SK-N-SH (cell line): ENCODE measurements at regions not wholly inside any gene's neighbourhood (a gene's known extent, or its start where the extent isn't known, plus 50 kb on each side); places are given as distances from the start of the nearest gene placed in this dataset.

Experiments
- CTCF ChIA-PET: fragments of 300-600, 350-600 bp; formaldehyde crosslinking; extraction: SDS; loops from one replicate; lab custom pipeline; 2021; lab: Yijun Ruan, JAX
- POLR2A ChIA-PET: fragments of 350-600 bp; sonication (Branson Sonifier 250); formaldehyde crosslinking; extraction: SDS; loops from one replicate; lab custom pipeline; 2020; ENCODE audit warnings: antibody characterized with exemption, inconsistent platforms; lab: Yijun Ruan, JAX
- DNase-seq: peaks from one replicate; pipeline ENCODE4 v3.0.0; 2012
- H2AFZ ChIP-seq: fragments of 200-600 bp; sonication (generic); 2 replicates; pipeline ENCODE4 v1.8.1; 2016; ENCODE audit warnings: antibody characterized with exemption, mild to moderate bottlenecking, low read depth
- H3F3A ChIP-seq: fragments of 200-600 bp; sonication (generic); replicated peaks from 2 replicates; pipeline ENCODE3; 2016; ENCODE audit warnings: antibody characterized with exemption, mild to moderate bottlenecking; ENCODE audit not compliant: insufficient read depth
- H3K27ac ChIP-seq, 2 experiments: fragments of 200-500 bp in 1 of 2; fragments of 200-600 bp in 1 of 2; sonication (Bioruptor generic) in 1 of 2; sonication (generic), shearing (Covaris generic) in 1 of 2; 2 replicates each; pipeline versions ENCODE4 v1.5.1 to v1.6.1; 2014 to 2016; ENCODE audit warnings: low read depth in 2 of 2, inconsistent platforms in 1 of 2, low read length in 1 of 2, mild to moderate bottlenecking in 1 of 2, mixed read lengths in 1 of 2
- H3K27me3 ChIP-seq: fragments of 200-600 bp; sonication (generic), shearing (Covaris generic); 2 replicates; pipeline ENCODE4 v1.6.1; 2016; ENCODE audit warnings: mixed run types; ENCODE audit not compliant: insufficient read depth
- H3K36me3 ChIP-seq, 2 experiments: fragments of 200-500 bp in 1 of 2; fragments of 200-600 bp in 1 of 2; sonication (Bioruptor generic) in 1 of 2; sonication (generic) in 1 of 2; replicated peaks in 1 of 2; 2 replicates each; pipeline versions ENCODE3 to v1.5.1; 2014 to 2016; ENCODE audit warnings: low read length in 1 of 2, mild to moderate bottlenecking in 1 of 2; ENCODE audit not compliant: insufficient read depth in 2 of 2, control insufficient read depth in 1 of 2
- H3K4me1 ChIP-seq, 2 experiments: fragments of 200-500 bp in 1 of 2; fragments of 200-600 bp in 1 of 2; sonication (Bioruptor generic) in 1 of 2; sonication (generic), shearing (Covaris generic) in 1 of 2; 2 replicates each; pipeline versions ENCODE4 v1.5.1 to v1.6.1; 2014 to 2016; ENCODE audit warnings: low read depth in 1 of 2, low read length in 1 of 2, mixed run types in 1 of 2; ENCODE audit not compliant: insufficient read depth in 2 of 2, control insufficient read depth in 1 of 2
- H3K4me2 ChIP-seq: fragments of 200-600 bp; sonication (generic), shearing (Covaris generic); 2 replicates; pipeline ENCODE4 v1.6.1; 2017; ENCODE audit warnings: mixed run types
- H3K4me3 ChIP-seq, 2 experiments: fragments of 200-500 bp in 1 of 2; fragments of 200-600 bp in 1 of 2; sonication (Bioruptor generic) in 1 of 2; sonication (generic), shearing (Covaris generic) in 1 of 2; 2 replicates each; pipeline versions ENCODE4 v1.5.1 to v1.8.1; 2014 to 2016; ENCODE audit warnings: low read depth in 2 of 2, inconsistent platforms in 1 of 2, low read length in 1 of 2, mild to moderate bottlenecking in 1 of 2, mixed read lengths in 1 of 2, moderate library complexity in 1 of 2
- H3K79me2 ChIP-seq: fragments of 200-600 bp; sonication (generic); 2 replicates; pipeline ENCODE4 v1.8.1; 2017; ENCODE audit warnings: mild to moderate bottlenecking; ENCODE audit not compliant: insufficient read depth
- H3K9ac ChIP-seq: fragments of 200-600 bp; sonication (generic); 2 replicates; pipeline ENCODE4 v1.6.1; 2017; ENCODE audit warnings: mixed run types
- H3K9me2 ChIP-seq: fragments of 200-600 bp; sonication (generic); 2 replicates; pipeline ENCODE4 v1.6.1; 2017; ENCODE audit warnings: mixed run types
- H3K9me3 ChIP-seq: fragments of 200-600 bp; sonication (generic); 2 replicates; pipeline ENCODE4 v1.6.1; 2017; ENCODE audit warnings: mixed run types, mild to moderate bottlenecking, moderate library complexity
- H4K20me1 ChIP-seq: fragments of 200-600 bp; sonication (generic); 2 replicates; pipeline ENCODE4 v1.6.1; 2017; ENCODE audit warnings: mild to moderate bottlenecking, mixed run types; ENCODE audit not compliant: insufficient read depth
- ELF1 ChIP-seq: IDR thresholded peaks from 2 replicates; pipeline ENCODE4 v1.4.0; 2012
- GABPA ChIP-seq: IDR thresholded peaks from 2 replicates; pipeline ENCODE4 v1.4.0; 2012; ENCODE audit warnings: low read depth, mild to moderate bottlenecking
- GATA2 ChIP-seq: sonication (generic); formaldehyde crosslinking; IDR thresholded peaks from 2 replicates; pipeline ENCODE4 v1.5.0; 2020; ENCODE audit warnings: mild to moderate bottlenecking, missing genetic modification reagents
- IRF3 ChIP-seq: fragments of 150-350 bp; IDR thresholded peaks from 2 replicates; pipeline ENCODE4 v1.6.1; 2016; ENCODE audit warnings: mild to moderate bottlenecking, low read depth, low read length
- JUND ChIP-seq: IDR thresholded peaks from 2 replicates; pipeline ENCODE4 v1.4.0; 2012
- MEF2A ChIP-seq: IDR thresholded peaks from 2 replicates; pipeline ENCODE4 v1.4.0; 2012; ENCODE audit warnings: low read depth, borderline replicate concordance
- MXI1 ChIP-seq: IDR thresholded peaks from 2 replicates; pipeline ENCODE4 v1.6.1; 2012; ENCODE audit warnings: mild to moderate bottlenecking, low read depth, low read length, improper control_type of control experiment
- NFIC ChIP-seq: IDR thresholded peaks from 2 replicates; pipeline ENCODE4 v1.4.0; 2012; ENCODE audit warnings: borderline replicate concordance
- RCOR1 ChIP-seq: fragments of 150-350 bp; IDR thresholded peaks from 2 replicates; pipeline ENCODE4 v1.6.1; 2017; ENCODE audit warnings: antibody characterized with exemption, low read length
- RXRA ChIP-seq: IDR thresholded peaks from 2 replicates; pipeline ENCODE4 v1.4.0; 2012; ENCODE audit warnings: low read depth, mild to moderate bottlenecking, borderline replicate concordance
- SIN3A ChIP-seq: IDR thresholded peaks from 2 replicates; pipeline ENCODE4 v1.6.1; 2012; ENCODE audit warnings: low read depth, mild to moderate bottlenecking, low read length, moderate library complexity, borderline replicate concordance
- TAF1 ChIP-seq: IDR thresholded peaks from 2 replicates; pipeline ENCODE4 v1.6.1; 2012; ENCODE audit warnings: low read depth, mild to moderate bottlenecking, low read length, moderate library complexity, borderline replicate concordance
- TCF12 ChIP-seq: IDR thresholded peaks from 2 replicates; pipeline ENCODE4 v1.4.0; 2012
- YY1 ChIP-seq: IDR thresholded peaks from 2 replicates; pipeline ENCODE4 v1.4.0; 2012; ENCODE audit warnings: low read depth, mild to moderate bottlenecking
- ZBTB33 ChIP-seq: IDR thresholded peaks from 2 replicates; pipeline ENCODE4 v1.4.0; 2012; ENCODE audit warnings: low read depth, borderline replicate concordance
- WGBS: methylation state at CpG from one replicate; pipeline ENCODE4 v1.1.6; 2017; ENCODE audit warnings: low lambda C conversion rate; 5-methylcytosine and 5-hydroxymethylcytosine counted together
- TF ChIP-seq, protein P1 (sequence below): IDR thresholded peaks from 2 replicates; pipeline ENCODE4 v1.4.0; 2012; ENCODE audit warnings: low read depth

DNA sequence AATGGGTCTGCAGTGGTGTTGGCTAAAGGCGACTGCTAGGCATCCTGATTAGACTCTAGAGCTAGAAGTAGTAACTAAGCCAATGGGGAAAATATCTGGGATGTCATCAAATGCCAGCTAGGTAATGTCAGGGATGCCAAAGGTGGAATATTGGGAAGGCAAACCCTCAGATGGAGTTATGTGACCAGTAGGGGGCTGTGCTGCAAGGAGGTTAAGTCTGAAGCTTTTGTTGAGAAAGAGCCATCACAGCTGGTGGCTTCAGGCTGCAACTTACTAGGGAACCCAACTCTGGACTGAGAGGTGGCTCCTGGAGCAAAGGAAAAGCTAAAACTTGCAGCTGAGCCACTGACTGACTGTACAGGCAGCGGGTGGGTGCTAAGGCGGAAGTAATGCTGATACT is 576.9 kb upstream of the GHITM start:
- Histone ChIP-seq H3K9ac (no peak overlapping the region), H3K36me3 (no peaks in the 10 kb centered on the region), H3K4me3 (no peak overlapping the region), H3K9me2 (no peaks in the 10 kb centered on the region), H3K27me3 (no peaks in the 10 kb centered on the region), H3K27ac (no peak overlapping the region), H3K4me1 (peaks cover 0 to 3% of the 10 kb centered on the region in 2 experiments; a peak in 1 of 4 replicates), H2AFZ (no peak overlapping the region), H3F3A (no peaks in the 10 kb centered on the region), H3K79me2 (no peaks in the 10 kb centered on the region), H4K20me1 (no peaks in the 10 kb centered on the region), H3K4me2 (no peak overlapping the region), H3K9me3 (no peaks in the 10 kb centered on the region)
- ChIA-PET POLR2A (interaction anchor here (0.7 kb wide), 1 partner anchor 413 kb away, joined by 3 read pairs; no protein-coding TSS in a partner anchor), CTCF (interaction anchor here (0.6 to 3.4 kb wide), 2 partner anchors 15 to 243 kb away, joined by 3 to 9 read pairs; no protein-coding TSS in a partner anchor)
- no peak for TF ChIP-seq GABPA
- TF ChIP-seq, protein P1, sequence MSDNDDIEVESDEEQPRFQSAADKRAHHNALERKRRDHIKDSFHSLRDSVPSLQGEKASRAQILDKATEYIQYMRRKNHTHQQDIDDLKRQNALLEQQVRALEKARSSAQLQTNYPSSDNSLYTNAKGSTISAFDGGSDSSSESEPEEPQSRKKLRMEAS = no peak
- TF ChIP-seq MEF2A = no peak
- TF ChIP-seq JUND = no peak
- no peak for TF ChIP-seq GATA2 (CRISPR knock-in tag)
- TF ChIP-seq TAF1 = no peak
- TF ChIP-seq ELF1 = no peak
- TF ChIP-seq NFIC = no peak
- no peak for TF ChIP-seq ZBTB33
- TF ChIP-seq RXRA = no peak
- WGBS = 54% methylated on average over 3 of the region's 3 CpGs
- DNase-seq = no peak

DNA sequence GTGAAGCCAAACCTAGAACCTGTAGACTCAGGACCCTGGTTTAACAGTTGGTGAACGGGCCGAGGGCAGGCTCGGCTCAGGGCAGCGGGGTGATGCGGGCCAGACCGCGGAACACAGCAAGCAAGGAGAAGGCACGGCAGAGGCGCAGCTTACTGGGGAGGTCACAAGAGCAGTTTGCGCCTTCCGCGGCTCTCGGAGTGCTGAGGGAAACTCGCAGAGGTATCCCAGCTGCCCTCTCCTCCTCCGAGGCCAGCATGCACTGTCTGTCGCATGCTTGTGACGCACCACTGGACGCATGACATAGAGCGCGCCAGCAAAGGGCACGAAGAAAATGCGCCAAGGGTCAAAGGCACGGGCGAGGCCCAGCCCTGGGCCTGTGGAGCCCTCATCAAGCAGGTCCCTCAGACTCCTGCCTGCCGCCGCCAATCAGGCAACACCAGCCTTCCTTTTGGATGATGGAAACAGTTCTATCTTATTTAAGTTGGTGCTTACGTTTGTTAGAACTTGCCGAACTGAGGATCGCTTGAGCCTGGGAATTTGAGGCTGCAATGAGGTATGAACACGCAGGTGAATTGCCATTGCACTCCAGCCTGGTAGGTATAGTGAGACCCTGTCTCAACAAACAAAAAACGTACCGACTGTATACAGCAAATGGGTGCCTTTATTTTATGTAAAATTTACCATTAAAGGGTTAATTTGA is 574.3 kb upstream of the GHITM start:
- no peaks in the 10 kb centered on the region for H3K79me2 ChIP-seq
- no peak overlapping the region for H3K27ac ChIP-seq
- H3K36me3 ChIP-seq = no peaks in the 10 kb centered on the region
- no peak overlapping the region for H3K4me3 ChIP-seq
- no peaks in the 10 kb centered on the region for H3F3A ChIP-seq
- H2AFZ ChIP-seq = no peak overlapping the region
- peaks cover 0 to 3% of the 10 kb centered on the region in 2 experiments; a peak in 1 of 4 replicates for H3K4me1 ChIP-seq
- no peak for DNase-seq
- no peak overlapping the region for H3K4me2 ChIP-seq
- no peak overlapping the region for H3K9ac ChIP-seq
- no peaks in the 10 kb centered on the region for H3K27me3 ChIP-seq
- WGBS = 71% methylated on average over 27 of the region's 32 CpGs
- no peaks in the 10 kb centered on the region for H3K9me2 ChIP-seq
- POLR2A ChIA-PET = no interaction called here
- H4K20me1 ChIP-seq = no peaks in the 10 kb centered on the region
- H3K9me3 ChIP-seq = no peaks in the 10 kb centered on the region
- TF ChIP-seq SIN3A (no peak), MXI1 (no peak), RCOR1 (no peak), JUND (no peak), YY1 (no peak), IRF3 (no peak), ELF1 (no peak), TCF12 (no peak)
- TF ChIP-seq, protein P1 = no peak
- CTCF ChIA-PET = no interaction called here
